VCaP (cell line): ENCODE measurements at regions not wholly inside any gene's neighbourhood (a gene's known extent, or its start where the extent isn't known, plus 50 kb on each side); places are given as distances from the start of the nearest gene placed in this dataset.
"Not testable (repeated sequence)": the region's sequence is repeated elsewhere in the genome, so short reads cannot be mapped to it uniquely, and the experiment has no call there.

Experiments used
- H3K27ac ChIP-seq: fragments of 450-650 bp; 2 replicates; pipeline ENCODE4 v1.5.1; 2017
- CTCF ChIP-seq: fragments of 450-650 bp; conservative IDR thresholded peaks from 2 replicates; pipeline ENCODE4 v1.5.1; 2017; ENCODE audit warnings: mild to moderate bottlenecking, moderate library complexity

GRCh38 chr2:64915510-64915900 lies 73.7 kb upstream of the SLC1A4 start:
- TF ChIP-seq CTCF = no peak
- H3K27ac ChIP-seq = no peak overlapping the region

GRCh38 chr2:64918220-64918886 lies 70.8 kb upstream of the SLC1A4 start:
- peak overlapping the region; percentile 71 for H3K27ac ChIP-seq
- TF ChIP-seq CTCF = no peak

- H3K27ac ChIP-seq = no peak overlapping the region
Measured at GRCh38 chr2:64919261-64919660, 69.9 kb upstream of the SLC1A4 start.

GRCh38 chr2:64922482-64923384 lies 66.5 kb upstream of the SLC1A4 start:
- TF ChIP-seq CTCF = no peak
- no peak overlapping the region for H3K27ac ChIP-seq

More at GRCh38 chr2:64919261-64919660, 69.9 kb upstream of the SLC1A4 start:
- no peak for TF ChIP-seq CTCF

- no peak overlapping the region for H3K27ac ChIP-seq
- TF ChIP-seq CTCF = no peak
Measured at GRCh38 chr2:64923385-64923710, 65.9 kb upstream of the SLC1A4 start.

- H3K27ac ChIP-seq = no peak overlapping the region
Measured at GRCh38 chr2:64924170-64924934, 64.8 kb upstream of the SLC1A4 start.

GRCh38 chr2:64925930-64926722 lies 63.1 kb upstream of the SLC1A4 start:
- H3K27ac ChIP-seq = not testable (repeated sequence)

More at GRCh38 chr2:64924170-64924934, 64.8 kb upstream of the SLC1A4 start:
- TF ChIP-seq CTCF = no peak
